CMK (cell line): ENCODE measurements at regions not wholly inside any gene's neighbourhood (a gene's known extent, or its start where the extent isn't known, plus 50 kb on each side); places are given as distances from the start of the nearest gene placed in this dataset.
A peak's percentile ranks its signal among the peaks of the same experiment; 100 is the strongest.
"Not testable (repeated sequence)": the region's sequence is repeated elsewhere in the genome, so short reads cannot be mapped to it uniquely, and the experiment has no call there.

Source experiments
- DNase-seq: peaks from one replicate; pipeline ENCODE4 v3.0.0-alpha.2; 2010; ENCODE audit warnings: low read depth

- DNase-seq, result no peak
Observed at GRCh38 chrX:45986971-45987370, 558.2 kb downstream of the ZNF674 start.

- DNase-seq, result no peak
Observed at GRCh38 chrX:45986081-45986480, 559.1 kb downstream of the ZNF674 start.

GRCh38 chrX:45982958-45983727 lies 562.1 kb downstream of the ZNF674 start:
- DNase-seq, result not testable (repeated sequence)

GRCh38 chrX:45980726-45981125 lies 564.5 kb downstream of the ZNF674 start:
- DNase-seq, result no peak

- DNase-seq, result no peak
Observed at GRCh38 chrX:45975633-45976032, 569.6 kb downstream of the ZNF674 start.

GRCh38 chrX:45972636-45973035 lies 572.6 kb downstream of the ZNF674 start:
- DNase-seq, result no peak

GRCh38 chrX:45959567-45959966 lies 585.7 kb downstream of the ZNF674 start:
- no peak for DNase-seq

GRCh38 chrX:45956191-45956870 lies 588.9 kb downstream of the ZNF674 start:
- no peak for DNase-seq

- DNase-seq, result no peak
Observed at GRCh38 chrX:45955661-45956060, 589.6 kb downstream of the ZNF674 start.

GRCh38 chrX:45954026-45954425 lies 591.2 kb downstream of the ZNF674 start:
- DNase-seq, result no peak

GRCh38 chrX:45952030-45952429 lies 593.2 kb downstream of the ZNF674 start:
- no peak for DNase-seq

GRCh38 chrX:45935408-45935807 lies 609.8 kb downstream of the ZNF674 start:
- no peak for DNase-seq

GRCh38 chrX:45912316-45912715 lies 632.9 kb downstream of the ZNF674 start:
- DNase-seq, result no peak

- no peak for DNase-seq
Observed at GRCh38 chrX:45907786-45908185, 637.4 kb downstream of the ZNF674 start.

GRCh38 chrX:45903781-45904201 lies 641.4 kb downstream of the ZNF674 start:
- DNase-seq, result peak; percentile 48

- DNase-seq, result no peak
Observed at GRCh38 chrX:45900766-45901615, 644.2 kb downstream of the ZNF674 start.

GRCh38 chrX:45894864-45895645 lies 650.2 kb downstream of the ZNF674 start:
- no peak for DNase-seq

- DNase-seq, result no peak
Observed at GRCh38 chrX:45889471-45889870, 655.8 kb downstream of the ZNF674 start.

- no peak for DNase-seq
Observed at GRCh38 chrX:45888518-45888917, 656.7 kb downstream of the ZNF674 start.

- DNase-seq, result no peak
Observed at GRCh38 chrX:45885931-45886330, 659.3 kb downstream of the ZNF674 start.

- no peak for DNase-seq
Observed at GRCh38 chrX:45879512-45879911, 665.7 kb downstream of the ZNF674 start.

- DNase-seq, result no peak
Observed at GRCh38 chrX:45876206-45876605, 669.0 kb downstream of the ZNF674 start.
